Liver (tissue), 3 donors: ENCODE measurements at regions not wholly inside any gene's neighbourhood (a gene's known extent, or its start where the extent isn't known, plus 50 kb on each side); places are given as distances from the start of the nearest gene placed in this dataset.

Experiments
- FOXA1 ChIP-seq: IDR thresholded peaks from 2 replicates; pipeline ENCODE4 v1.6.1; 2016; ENCODE audit warnings: antibody characterized with exemption
- GABPA ChIP-seq, 2 donors: IDR thresholded peaks in 1 of 2; conservative IDR thresholded peaks in 1 of 2; 2 replicates each; pipeline ENCODE4 v1.6.1; 2016; ENCODE audit warnings: antibody characterized with exemption in 2 of 2, mild to moderate bottlenecking in 1 of 2, moderate library complexity in 1 of 2
- TF ChIP-seq, protein P1 (sequence below): fragments of 150-350 bp; IDR thresholded peaks from 2 replicates; pipeline ENCODE4 v1.5.1; 2017; ENCODE audit warnings: improper control_type of control experiment, low read depth, low read length; ENCODE audit not compliant: missing input control
- donor health status: healthy.
- donor health status: healthy.

- TF ChIP-seq GABPA (IDR thresholded peaks at IDR 0.05 in 1 of 2, conservative IDR thresholded peaks at IDR 0.05 in 1 of 2) (no peak), FOXA1 (no peak)
- TF ChIP-seq, protein P1, sequence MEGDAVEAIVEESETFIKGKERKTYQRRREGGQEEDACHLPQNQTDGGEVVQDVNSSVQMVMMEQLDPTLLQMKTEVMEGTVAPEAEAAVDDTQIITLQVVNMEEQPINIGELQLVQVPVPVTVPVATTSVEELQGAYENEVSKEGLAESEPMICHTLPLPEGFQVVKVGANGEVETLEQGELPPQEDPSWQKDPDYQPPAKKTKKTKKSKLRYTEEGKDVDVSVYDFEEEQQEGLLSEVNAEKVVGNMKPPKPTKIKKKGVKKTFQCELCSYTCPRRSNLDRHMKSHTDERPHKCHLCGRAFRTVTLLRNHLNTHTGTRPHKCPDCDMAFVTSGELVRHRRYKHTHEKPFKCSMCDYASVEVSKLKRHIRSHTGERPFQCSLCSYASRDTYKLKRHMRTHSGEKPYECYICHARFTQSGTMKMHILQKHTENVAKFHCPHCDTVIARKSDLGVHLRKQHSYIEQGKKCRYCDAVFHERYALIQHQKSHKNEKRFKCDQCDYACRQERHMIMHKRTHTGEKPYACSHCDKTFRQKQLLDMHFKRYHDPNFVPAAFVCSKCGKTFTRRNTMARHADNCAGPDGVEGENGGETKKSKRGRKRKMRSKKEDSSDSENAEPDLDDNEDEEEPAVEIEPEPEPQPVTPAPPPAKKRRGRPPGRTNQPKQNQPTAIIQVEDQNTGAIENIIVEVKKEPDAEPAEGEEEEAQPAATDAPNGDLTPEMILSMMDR: no peak
Measured at GRCh38 chr10:111789821-111790220, 393.7 kb downstream of the GPAM start.
